NCI-H748 (cell line): ENCODE measurements at regions not wholly inside any gene's neighbourhood (a gene's known extent, or its start where the extent isn't known, plus 50 kb on each side); places are given as distances from the start of the nearest gene placed in this dataset.

Source experiments
- DNase-seq: peaks from one replicate; lab custom pipeline; 2025; ENCODE audit not compliant: unreplicated experiment; lab: John Stamatoyannopoulos, UW

DNA sequence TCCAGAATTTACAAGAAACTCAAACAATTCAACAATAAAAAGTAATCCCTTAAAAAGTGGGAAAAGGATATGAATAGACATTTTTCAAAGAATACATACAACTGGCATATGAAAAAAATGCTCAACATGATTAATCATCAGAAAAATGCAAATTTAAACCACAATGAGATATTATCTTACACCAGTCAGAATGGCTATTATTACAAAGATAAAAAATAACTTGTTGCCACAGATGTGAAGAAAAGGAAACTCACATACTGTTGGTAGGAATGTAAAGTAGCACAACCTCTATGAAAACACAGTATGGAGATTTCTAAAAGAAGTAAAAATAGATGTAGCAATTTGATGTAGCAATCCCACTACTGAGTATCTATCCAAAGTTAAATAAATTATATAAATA, 65.1 kb upstream of the DIAPH2 start:
- no peak for DNase-seq

- no peak for DNase-seq
These were observed 62.8 kb upstream of the DIAPH2 start for GRCh38 chrX:96621811-96622210.
